Left ventricle myocardium inferior (tissue), 1 donor: ENCODE measurements at regions not wholly inside any gene's neighbourhood (a gene's known extent, or its start where the extent isn't known, plus 50 kb on each side); places are given as distances from the start of the nearest gene placed in this dataset.

Experiments used
- DNase-seq: peaks from one replicate; pipeline ENCODE4 v3.0.0-alpha.2; 2020
- H3K27ac ChIP-seq: fragments of 200-600 bp; replicated peaks from 2 replicates; pipeline ENCODE4 v1.8.0; 2021
- H3K27me3 ChIP-seq: fragments of 200-600 bp; 2 replicates; pipeline ENCODE4 v1.8.0; 2021; ENCODE audit warnings: low read depth
- H3K36me3 ChIP-seq: fragments of 200-600 bp; 2 replicates; pipeline ENCODE4 v1.8.0; 2021
- H3K4me1 ChIP-seq: fragments of 200-600 bp; 2 replicates; pipeline ENCODE4 v1.8.0; 2021
- H3K4me3 ChIP-seq: fragments of 200-600 bp; 2 replicates; pipeline ENCODE4 v1.8.0; 2021; ENCODE audit warnings: mild to moderate bottlenecking, moderate library complexity
- H3K9me3 ChIP-seq: fragments of 200-600 bp; replicated peaks from 2 replicates; pipeline ENCODE4 v1.8.0; 2021
- intact Hi-C: fragments of 100-400 bp; cut with micrococcal nuclease; formaldehyde crosslinking; loops from one replicate; pipeline ENCODE4 v1.11.0; 2022
- TF ChIP-seq, protein P1 (sequence below): fragments of 200-600 bp; IDR thresholded peaks from 2 replicates; pipeline ENCODE4 v1.8.0; 2021; ENCODE audit warnings: antibody characterized with exemption, mild to moderate bottlenecking, borderline replicate concordance
- donor health status: DM: no; HTN: yes; CAD: no; lungs with severe emphysema.

DNA sequence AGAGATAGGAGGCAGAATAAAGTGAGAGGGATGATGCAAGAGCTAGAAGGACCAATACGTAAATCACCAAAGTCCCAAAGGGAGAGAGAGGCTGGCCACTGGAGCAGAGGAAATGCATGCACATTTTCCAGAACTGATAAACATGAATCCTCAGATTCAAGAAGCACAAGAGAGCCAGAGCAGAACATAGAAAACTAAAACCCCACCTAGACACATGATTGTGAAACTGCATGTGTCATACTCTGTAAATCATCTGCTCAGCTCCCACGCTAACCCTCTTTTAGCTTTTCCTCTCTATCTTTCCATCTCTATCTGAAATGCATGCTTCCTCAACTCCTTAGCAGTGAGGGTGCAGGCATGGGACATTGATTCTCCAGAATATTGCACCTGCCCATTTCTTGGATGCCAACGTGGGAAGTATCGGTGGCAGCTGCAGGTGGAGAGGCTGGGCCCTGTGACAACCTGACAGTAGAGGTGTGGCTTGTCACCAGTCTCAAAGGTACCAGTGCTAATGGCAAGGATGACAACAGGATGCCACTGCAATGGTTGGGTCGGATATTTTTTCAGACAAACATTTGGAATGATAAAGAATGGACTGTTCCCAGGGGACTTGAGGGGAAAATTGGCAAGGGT lies 89.3 kb upstream of the OTOS start:
- peaks cover 15% of the 10 kb centered on the region for H3K27me3 ChIP-seq
- no peak overlapping the region for H3K4me3 ChIP-seq
- H3K4me1 ChIP-seq = peaks cover 17% of the 10 kb centered on the region
- peaks cover 15% of the 10 kb centered on the region for H3K9me3 ChIP-seq
- DNase-seq = no peak
- TF ChIP-seq, protein P1, sequence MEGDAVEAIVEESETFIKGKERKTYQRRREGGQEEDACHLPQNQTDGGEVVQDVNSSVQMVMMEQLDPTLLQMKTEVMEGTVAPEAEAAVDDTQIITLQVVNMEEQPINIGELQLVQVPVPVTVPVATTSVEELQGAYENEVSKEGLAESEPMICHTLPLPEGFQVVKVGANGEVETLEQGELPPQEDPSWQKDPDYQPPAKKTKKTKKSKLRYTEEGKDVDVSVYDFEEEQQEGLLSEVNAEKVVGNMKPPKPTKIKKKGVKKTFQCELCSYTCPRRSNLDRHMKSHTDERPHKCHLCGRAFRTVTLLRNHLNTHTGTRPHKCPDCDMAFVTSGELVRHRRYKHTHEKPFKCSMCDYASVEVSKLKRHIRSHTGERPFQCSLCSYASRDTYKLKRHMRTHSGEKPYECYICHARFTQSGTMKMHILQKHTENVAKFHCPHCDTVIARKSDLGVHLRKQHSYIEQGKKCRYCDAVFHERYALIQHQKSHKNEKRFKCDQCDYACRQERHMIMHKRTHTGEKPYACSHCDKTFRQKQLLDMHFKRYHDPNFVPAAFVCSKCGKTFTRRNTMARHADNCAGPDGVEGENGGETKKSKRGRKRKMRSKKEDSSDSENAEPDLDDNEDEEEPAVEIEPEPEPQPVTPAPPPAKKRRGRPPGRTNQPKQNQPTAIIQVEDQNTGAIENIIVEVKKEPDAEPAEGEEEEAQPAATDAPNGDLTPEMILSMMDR = no peak
- intact Hi-C loops = no loop called here
- H3K36me3 ChIP-seq = no peaks in the 10 kb centered on the region
- no peak overlapping the region for H3K27ac ChIP-seq

DNA sequence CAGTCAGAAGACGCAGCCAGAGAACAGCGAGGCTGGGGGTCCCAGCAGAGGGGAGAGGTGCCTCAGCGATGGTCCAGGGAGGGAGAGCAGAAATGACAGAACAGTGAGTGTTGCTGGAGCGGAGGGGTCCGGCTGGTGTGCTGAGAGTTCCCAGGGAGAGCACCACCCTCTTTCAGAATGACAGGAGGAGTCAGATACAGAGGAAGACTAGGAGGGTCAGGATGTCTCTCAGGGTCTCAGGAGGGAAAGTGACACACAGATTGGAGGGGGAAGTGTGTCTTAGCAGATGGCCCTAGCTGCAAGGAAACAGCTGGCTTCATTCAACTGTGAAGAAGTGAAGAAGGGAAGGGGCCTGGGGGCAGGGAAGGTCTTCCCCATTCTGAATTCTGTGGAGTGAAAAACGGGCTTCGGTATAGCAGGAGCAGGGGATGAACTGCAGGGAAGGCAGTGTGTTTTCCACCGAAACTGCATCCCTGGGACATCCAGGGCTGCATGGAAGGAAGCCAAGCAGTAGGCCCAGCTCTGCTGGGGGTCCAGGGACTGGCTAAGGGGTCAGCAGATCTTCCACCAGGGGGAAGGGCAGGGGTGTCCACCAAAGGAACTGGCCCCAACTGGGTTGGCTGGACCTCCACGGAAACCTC lies 90.0 kb upstream of the OTOS start:
- peaks cover 15% of the 10 kb centered on the region for H3K9me3 ChIP-seq
- peaks cover 8% of the 10 kb centered on the region for H3K27me3 ChIP-seq
- no peaks in the 10 kb centered on the region for H3K36me3 ChIP-seq
- H3K4me3 ChIP-seq = no peak overlapping the region
- TF ChIP-seq, protein P1 = no peak
- intact Hi-C loops = no loop called here
- DNase-seq = peak; percentile 7
- H3K4me1 ChIP-seq = peaks cover 24% of the 10 kb centered on the region
- H3K27ac ChIP-seq = no peak overlapping the region

DNA sequence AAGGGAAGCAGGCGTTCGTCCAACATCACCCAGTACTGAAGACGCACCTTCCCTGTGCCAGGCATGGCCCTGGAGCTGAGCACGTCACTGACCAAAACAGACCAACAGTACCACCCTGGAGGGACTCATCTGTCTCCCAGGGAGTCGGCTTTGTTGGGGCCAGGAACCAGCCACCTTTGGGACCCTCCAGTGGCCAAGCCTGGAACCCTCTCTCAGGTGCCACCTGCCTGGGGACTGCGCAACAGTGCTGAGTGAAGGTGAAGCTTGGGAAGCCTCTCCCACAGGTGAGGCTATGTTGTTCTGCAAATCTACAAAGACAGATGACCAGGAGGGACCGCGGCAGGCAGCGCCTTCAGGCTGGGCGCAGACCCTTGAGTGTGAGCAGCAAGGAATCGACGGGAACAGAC lies 91.4 kb upstream of the OTOS start:
- Histone ChIP-seq H3K4me1 (peaks cover 38% of the 10 kb centered on the region), H3K36me3 (no peaks in the 10 kb centered on the region), H3K27me3 (peaks cover 7% of the 10 kb centered on the region), H3K9me3 (peaks cover 15% of the 10 kb centered on the region), H3K27ac (no peak overlapping the region), H3K4me3 (no peak overlapping the region)
- no peak for DNase-seq
- intact Hi-C loops = no loop called here
- TF ChIP-seq, protein P1 = no peak

DNA sequence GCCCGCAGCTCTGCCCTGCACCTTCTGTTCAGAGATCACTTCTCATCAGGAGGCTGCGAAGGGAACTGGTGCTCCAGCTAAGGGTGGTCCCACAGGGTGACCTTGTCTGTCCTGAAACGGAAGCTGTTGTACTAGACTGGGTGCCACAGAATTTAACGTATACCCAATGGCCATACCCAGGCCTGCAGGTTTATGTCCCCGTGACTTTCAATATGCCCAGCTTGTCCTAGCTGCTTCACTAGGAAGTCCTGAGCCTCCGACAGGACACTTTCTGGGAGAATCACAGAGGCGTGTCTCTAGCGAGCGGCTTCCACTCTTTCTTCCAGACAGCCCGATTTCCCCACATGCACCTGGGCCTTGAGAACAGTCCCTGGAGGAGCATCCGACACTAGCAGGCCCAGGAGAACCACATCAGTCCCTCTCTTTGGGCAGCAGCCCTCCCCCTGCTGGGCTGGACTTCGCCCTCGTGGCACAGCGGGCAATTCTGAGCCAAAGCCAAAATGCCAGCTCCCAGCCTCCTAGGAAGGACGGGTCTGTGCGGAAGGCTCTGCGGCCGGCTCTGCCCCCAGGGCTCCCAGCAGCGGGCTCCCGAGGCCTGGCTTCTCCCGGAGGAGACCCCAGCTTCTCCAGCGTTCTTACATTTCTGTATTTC lies 91.9 kb upstream of the OTOS start:
- DNase-seq = peak; percentile 12
- H3K36me3 ChIP-seq = no peaks in the 10 kb centered on the region
- H3K4me1 ChIP-seq = peaks cover 44% of the 10 kb centered on the region
- H3K9me3 ChIP-seq = peaks cover 15% of the 10 kb centered on the region
- TF ChIP-seq, protein P1 = no peak
- H3K27ac ChIP-seq = peak overlapping the region; percentile 83
- no peak overlapping the region for H3K4me3 ChIP-seq
- peaks cover 7% of the 10 kb centered on the region for H3K27me3 ChIP-seq
- intact Hi-C loops = no loop called here

GRCh38 chr2:240232961-240233884 lies 92.8 kb upstream of the OTOS start:
- TF ChIP-seq, protein P1 = peak; percentile 89
- Histone ChIP-seq H3K27me3 (peaks cover 7% of the 10 kb centered on the region), H3K4me3 (peak overlapping the region; percentile 58), H3K36me3 (no peaks in the 10 kb centered on the region), H3K27ac (peak overlapping the region; percentile 83), H3K4me1 (peaks cover 52% of the 10 kb centered on the region), H3K9me3 (peaks cover 15% of the 10 kb centered on the region)
- intact Hi-C loops = no loop called here
- DNase-seq = peak; percentile 85
